ENCODE measurements at regions not wholly inside any gene's neighbourhood (a gene's known extent, or its start where the extent isn't known, plus 50 kb on each side); places are given as distances from the start of the nearest gene placed in this dataset.

GRCh38 chr3:193830791-193831191 is 237.8 kb downstream of the OPA1 start:
- Histone ChIP-seq H3K9me3 (no peaks in the 10 kb centered on the region), H3K4me1 (peaks cover 76% of the 10 kb centered on the region), H3K4me3 (no peak overlapping the region), H3K27ac (peak overlapping the region; percentile 93), H3K27me3 (no peaks in the 10 kb centered on the region), H3K36me3 (no peaks in the 10 kb centered on the region)
- WGBS: 58% methylated on average over 7 of the region's 8 CpGs
- DNase-seq (ENCODE audit: low spot score in 2 of 2): peak in 1 of 2 donors; percentile 79
- TF ChIP-seq CTCF (IDR thresholded peaks at IDR 0.05): no peak
- TF ChIP-seq POLR2AphosphoS5 (IDR thresholded peaks at IDR 0.05): peak; percentile 11 to 75 (median 53)

- WGBS: 47% methylated on average over 19 of the region's 24 CpGs
- DNase-seq (ENCODE audit: low spot score in 2 of 2): peak in 1 of 2 donors; percentile 79
- H3K4me3 ChIP-seq: no peak overlapping the region
- peaks cover 70% of the 10 kb centered on the region for H3K4me1 ChIP-seq
- peak overlapping the region; percentile 93 for H3K27ac ChIP-seq
- no peak for TF ChIP-seq EP300 (IDR thresholded peaks at IDR 0.05)
- TF ChIP-seq POLR2A (IDR thresholded peaks at IDR 0.05): no peak
- TF ChIP-seq POLR2AphosphoS5 (IDR thresholded peaks at IDR 0.05): no peak
- no peaks in the 10 kb centered on the region for H3K9me3 ChIP-seq
- H3K27me3 ChIP-seq: no peaks in the 10 kb centered on the region
- no peaks in the 10 kb centered on the region for H3K36me3 ChIP-seq
Observed at GRCh38 chr3:193831495-193832455, 238.8 kb downstream of the OPA1 start.

GRCh38 chr3:193832833-193833413 is 239.9 kb downstream of the OPA1 start:
- TF ChIP-seq CTCF (IDR thresholded peaks at IDR 0.05) (no peak), POLR2AphosphoS5 (IDR thresholded peaks at IDR 0.05) (no peak), EP300 (IDR thresholded peaks at IDR 0.05) (no peak), POLR2A (IDR thresholded peaks at IDR 0.05) (no peak)
- no peaks in the 10 kb centered on the region for H3K9me3 ChIP-seq
- no peak overlapping the region for H3K4me3 ChIP-seq
- no peaks in the 10 kb centered on the region for H3K36me3 ChIP-seq
- H3K27me3 ChIP-seq: no peaks in the 10 kb centered on the region
- WGBS: 96% methylated on average over 5 of the region's 5 CpGs
- peaks cover 72% of the 10 kb centered on the region for H3K4me1 ChIP-seq
- H3K27ac ChIP-seq: no peak overlapping the region
- DNase-seq (ENCODE audit: low spot score in 2 of 2): no peak

- Histone ChIP-seq H3K4me3 (no peak overlapping the region), H3K4me1 (peaks cover 67% of the 10 kb centered on the region)
- 98% methylated on average over 11 of the region's 11 CpGs for WGBS
Observed at GRCh38 chr3:193833592-193833991, 240.6 kb downstream of the OPA1 start.

GRCh38 chr3:193835414-193835813 is 242.4 kb downstream of the OPA1 start:
- TF ChIP-seq CTCF (IDR thresholded peaks at IDR 0.05): no peak
- no peaks in the 10 kb centered on the region for H3K36me3 ChIP-seq
- peaks cover 50% of the 10 kb centered on the region for H3K4me1 ChIP-seq
- DNase-seq (ENCODE audit: low spot score in 2 of 2): no peak
- H3K27ac ChIP-seq: no peak overlapping the region
- 91% methylated on average over 6 of the region's 6 CpGs for WGBS
- no peak overlapping the region for H3K4me3 ChIP-seq
- H3K9me3 ChIP-seq: no peaks in the 10 kb centered on the region
- H3K27me3 ChIP-seq: no peaks in the 10 kb centered on the region

More at GRCh38 chr3:193833592-193833991, 240.6 kb downstream of the OPA1 start:
- TF ChIP-seq CTCF (IDR thresholded peaks at IDR 0.05): no peak
- no peak for TF ChIP-seq EP300 (IDR thresholded peaks at IDR 0.05)
- TF ChIP-seq POLR2A (IDR thresholded peaks at IDR 0.05): no peak
- TF ChIP-seq POLR2AphosphoS5 (IDR thresholded peaks at IDR 0.05): no peak
- Histone ChIP-seq H3K36me3 (no peaks in the 10 kb centered on the region), H3K27me3 (no peaks in the 10 kb centered on the region), H3K9me3 (no peaks in the 10 kb centered on the region), H3K27ac (no peak overlapping the region)
- no peak for DNase-seq (ENCODE audit: low spot score in 2 of 2)

Measured in suprapubic skin (tissue), 4 donors.